ENCODE measurements at regions not wholly inside any gene's neighbourhood (a gene's known extent, or its start where the extent isn't known, plus 50 kb on each side); places are given as distances from the start of the nearest gene placed in this dataset.
A peak's percentile ranks its signal among the peaks of the same experiment; 100 is the strongest.
"Not testable (repeated sequence)": the region's sequence is repeated elsewhere in the genome, so short reads cannot be mapped to it uniquely, and the experiment has no call there.

GRCh38 chr6:82584856-82585255 is 221.2 kb downstream of the TPBG start:
- DNase-seq: no peak

DNA sequence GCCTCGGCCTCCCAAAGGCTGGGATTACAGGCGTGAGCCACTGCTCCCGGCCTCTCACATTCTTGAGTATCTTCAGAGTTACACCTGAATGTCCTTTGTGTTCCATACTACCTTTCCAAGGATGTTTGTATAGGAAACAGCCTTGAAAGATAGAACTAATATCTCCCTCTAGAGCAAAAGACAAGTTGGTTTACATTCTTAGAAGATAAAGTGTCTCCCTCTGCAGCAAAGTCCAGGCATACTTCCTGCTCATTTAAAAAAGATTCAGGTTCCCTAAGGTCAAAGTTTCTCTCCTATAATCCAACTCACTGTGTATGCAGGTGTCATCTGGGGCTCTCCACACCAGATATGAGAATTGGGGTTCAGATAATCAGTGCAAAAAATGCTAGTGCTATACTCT is 224.4 kb downstream of the TPBG start:
- DNase-seq: no peak

DNA sequence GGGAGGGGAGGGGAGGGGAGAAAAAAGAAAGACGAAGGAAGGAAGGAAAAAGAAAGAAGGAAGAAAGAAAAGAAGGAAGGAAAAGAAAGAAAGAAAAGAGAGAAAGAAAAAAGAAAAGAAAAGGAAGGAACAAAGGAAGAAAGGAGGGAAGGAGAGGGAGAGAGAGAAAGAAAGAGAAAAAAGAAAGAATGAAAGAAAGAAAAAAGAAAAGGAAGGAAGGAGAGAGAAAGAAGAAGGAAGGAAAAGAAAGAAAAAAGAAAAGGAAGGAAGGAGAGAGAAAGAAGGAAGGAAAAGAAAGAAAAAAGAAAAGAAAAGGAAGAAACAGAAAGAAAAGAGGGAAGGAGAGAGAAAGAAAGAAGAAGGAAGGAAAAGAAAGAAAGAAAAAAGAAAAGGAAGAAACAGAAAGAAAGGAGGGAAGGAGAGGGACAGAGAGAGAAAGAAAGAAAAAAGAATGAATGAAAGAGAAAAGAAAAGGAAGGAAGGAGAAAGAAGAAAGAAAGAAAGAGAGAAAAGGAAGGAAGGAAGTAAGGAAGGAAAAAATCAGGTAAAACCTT is 225.3 kb downstream of the TPBG start:
- DNase-seq: no peak

- peak; percentile 86 for DNase-seq
Observed at GRCh38 chr6:82589509-82590206, 226.0 kb downstream of the TPBG start.

- peak; percentile 94 for DNase-seq
Observed at GRCh38 chr6:82597201-82597600, 233.6 kb downstream of the TPBG start.

DNA sequence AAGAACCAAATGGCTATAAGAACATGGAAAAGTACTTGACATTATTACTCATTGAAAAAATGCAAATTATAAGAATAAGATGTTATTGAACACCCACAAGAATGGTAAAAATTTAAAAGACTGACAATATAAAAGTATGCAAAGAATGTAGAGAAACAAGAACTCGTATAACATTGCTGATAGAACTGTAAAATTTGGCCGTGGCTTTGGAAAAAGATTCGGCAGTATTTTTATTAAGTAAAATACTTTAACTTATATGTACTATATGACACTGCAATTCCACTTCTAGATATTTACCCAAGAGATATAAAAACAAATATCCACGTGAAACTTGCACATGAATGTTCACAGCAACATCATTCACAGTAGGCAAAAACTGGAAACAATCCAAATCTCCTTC is 239.2 kb downstream of the TPBG start:
- no peak for DNase-seq

DNA sequence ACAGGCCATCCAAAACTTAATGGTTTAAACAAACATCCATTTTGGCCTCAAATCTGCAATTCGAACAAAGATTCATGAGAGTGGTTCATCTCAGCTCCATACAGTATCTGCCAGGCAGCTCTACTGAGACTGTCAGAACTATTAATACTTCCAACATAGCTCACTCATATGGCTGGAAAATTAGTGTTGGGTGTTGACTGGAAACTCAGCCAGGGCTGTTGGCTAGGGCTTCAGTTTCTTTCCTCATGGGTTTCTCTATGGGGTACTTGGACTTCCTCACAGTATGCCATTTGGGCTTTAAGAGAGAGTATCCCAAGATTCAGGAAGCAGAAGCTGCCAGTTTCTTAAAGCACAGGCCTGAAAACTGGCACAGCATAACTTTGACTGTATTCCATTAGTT is 240.3 kb downstream of the TPBG start:
- no peak for DNase-seq

DNA sequence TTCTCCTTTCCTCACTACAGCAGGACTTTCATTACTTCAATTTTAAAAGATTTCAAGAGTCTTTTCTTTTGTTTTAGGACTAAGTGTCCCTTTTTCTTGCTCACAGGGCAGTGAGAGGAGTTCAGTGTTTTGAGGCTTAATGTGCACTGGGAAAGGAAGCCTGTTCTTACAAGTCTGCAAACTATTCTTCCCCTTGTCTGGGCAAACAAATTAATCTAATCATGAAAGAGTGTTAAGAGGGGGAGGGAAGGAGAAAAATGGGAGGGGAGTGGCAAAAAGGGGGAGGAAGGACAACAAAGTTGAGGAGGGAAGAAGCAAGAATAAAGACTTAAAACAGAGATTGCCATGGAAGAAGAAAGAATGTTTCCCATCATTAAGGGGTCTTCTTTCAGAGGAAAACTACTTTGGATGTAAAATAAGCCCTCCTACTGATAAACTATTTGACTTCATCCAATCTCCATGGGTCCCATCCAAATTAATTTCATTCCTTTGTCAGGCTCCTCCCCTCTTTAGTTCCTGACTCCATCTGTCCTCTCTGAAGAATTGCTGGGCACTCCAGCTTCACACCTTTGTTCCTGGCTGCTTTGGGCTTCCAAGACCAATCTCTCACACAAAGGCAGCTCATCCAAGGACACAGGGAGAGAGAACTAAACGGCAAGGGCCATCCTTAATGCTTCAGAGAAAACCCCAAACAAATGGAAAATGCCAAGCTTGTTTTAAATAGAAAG is 244.5 kb downstream of the TPBG start:
- DNase-seq: no peak

DNA sequence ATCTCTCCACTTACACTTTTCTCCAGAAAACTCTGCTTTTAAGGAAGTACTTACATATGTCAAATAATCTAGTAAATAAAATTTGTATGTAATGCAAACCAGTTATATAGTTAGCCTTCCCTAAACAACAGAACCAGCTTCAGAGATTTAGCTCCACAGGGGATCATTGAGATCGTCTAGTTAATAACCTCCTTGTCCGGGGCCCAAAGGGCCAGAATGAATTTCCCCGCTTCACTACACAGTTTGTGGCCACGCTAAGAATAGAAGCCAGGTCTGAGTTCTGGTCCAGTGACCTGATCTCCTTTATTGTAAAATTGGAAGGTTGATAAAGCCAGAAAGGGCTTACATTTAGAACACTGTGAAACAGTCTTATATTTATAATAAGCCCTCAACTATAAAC is 245.2 kb downstream of the TPBG start:
- DNase-seq: no peak

DNA sequence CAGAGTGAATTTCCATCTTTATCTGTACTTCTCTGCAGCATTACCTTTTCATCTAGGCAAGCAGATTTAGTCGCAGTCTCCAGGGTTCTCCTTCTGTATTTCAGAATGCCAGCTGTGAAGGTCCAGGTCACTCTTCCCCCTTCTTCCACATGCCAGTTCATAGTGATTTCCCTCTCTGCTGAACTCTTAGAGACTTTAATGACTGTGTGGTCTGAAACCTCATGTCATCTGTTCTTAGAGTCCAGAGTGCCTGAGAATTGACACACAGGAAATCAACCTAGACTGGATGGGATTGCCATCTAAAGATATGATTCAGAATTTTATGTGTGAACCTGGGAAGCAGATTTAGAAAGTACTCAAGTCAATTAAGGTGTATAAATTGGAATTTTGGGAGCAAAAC is 248.1 kb downstream of the TPBG start:
- no peak for DNase-seq

DNA sequence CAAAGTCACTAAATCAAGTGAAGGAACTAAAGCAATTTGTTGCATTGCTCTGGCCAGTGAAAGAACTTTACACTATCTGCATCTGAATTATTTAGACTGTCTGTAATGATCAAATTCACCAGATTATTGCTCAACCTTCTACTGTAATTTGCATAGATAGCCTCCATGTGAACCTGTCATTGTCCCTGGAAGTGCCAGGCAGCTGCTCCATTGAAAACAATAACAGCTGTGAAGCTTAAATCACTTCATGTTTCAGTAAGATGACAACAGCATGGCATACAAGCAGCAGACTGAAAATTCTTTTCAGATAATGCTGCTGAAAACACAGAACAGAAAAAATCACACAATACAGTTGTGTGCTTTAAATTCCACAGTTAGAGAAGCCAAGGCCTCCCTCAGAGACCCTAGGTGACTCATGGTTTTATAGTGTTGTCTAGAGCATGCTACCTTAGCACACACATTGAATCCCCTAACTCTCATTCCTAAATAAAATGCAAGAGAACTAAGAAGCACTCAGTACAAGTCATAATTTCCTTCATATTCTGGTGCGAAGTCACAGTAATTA is 248.9 kb downstream of the TPBG start:
- DNase-seq: peak; percentile 76

DNA sequence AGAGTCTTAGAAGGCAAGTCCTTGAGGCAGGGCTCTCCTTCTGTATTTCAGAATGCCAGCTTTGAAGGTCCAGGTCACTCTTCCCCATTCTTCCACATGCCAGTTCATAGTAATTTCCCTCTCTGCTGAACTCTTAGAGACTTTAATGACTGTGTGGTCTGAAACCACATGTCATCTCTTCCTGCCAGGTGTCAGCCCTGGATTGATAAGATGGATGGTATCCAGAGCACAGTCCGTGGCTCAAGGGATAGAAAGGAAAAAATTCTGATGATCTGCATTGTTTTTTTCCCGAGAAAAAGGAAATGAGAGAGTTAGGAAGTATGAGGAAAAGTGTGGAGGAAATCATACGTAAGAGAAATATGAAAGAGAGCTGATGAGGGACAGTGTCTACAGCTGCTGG is 250.9 kb downstream of the TPBG start:
- DNase-seq: no peak

DNA sequence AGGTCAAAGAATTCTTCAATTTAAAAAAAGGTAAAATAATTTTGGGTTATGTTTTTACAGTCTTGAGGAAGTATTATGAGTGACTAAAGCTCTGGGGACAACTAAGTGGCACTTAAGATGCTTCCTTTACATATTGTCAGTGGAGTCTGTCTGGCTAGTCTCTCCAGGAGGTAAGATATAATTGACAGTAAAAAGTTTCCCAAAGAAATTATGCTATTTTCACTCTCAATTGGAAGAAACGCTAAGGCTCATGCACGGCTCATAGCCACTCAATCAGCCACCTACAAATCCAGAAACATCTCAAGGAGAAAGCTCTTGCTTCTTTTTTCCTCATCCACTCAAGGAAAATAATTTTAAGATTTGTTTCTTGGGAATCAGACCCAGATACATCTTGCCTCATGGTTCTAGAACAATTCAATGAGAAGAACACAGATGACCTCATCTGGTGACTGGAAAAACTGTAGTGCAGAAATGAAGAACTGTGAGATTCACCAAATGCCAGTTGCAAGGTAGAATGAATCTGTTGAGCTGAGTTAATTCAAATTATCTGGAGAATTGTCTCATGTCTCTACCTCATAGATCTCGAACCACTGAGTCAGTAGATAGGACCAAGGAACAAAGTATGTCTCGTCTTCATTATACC is 252.9 kb downstream of the TPBG start:
- no peak for DNase-seq

DNA sequence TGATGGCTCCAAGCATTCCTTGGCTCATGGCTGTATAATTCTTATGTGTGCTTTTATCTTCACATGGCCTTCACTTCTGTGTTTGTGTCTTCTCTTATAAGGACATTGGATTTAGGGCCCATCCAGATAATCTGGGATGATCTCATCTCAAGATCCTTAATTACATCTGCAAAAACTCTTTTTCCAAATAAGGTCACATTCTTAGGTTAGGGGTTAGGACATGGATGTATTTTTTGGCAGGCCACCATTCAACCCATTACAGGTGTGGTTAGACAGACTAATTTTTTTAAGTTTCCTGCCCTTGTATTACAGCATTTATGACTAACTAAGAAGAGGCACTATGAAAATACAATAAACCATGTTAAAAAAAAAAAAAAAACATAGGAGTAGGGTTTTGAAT is 254.0 kb downstream of the TPBG start:
- no peak for DNase-seq

- no peak for DNase-seq
Observed at GRCh38 chr6:82619573-82619972, 256.0 kb downstream of the TPBG start.

- DNase-seq: no peak
Observed at GRCh38 chr6:82622461-82622860, 258.8 kb downstream of the TPBG start.

- no peak for DNase-seq
Observed at GRCh38 chr6:82624251-82624650, 260.6 kb downstream of the TPBG start.

- not testable (repeated sequence) for DNase-seq
Observed at GRCh38 chr6:82626946-82627345, 263.3 kb downstream of the TPBG start.

GRCh38 chr6:82629921-82630320 is 266.3 kb downstream of the TPBG start:
- DNase-seq: no peak

GRCh38 chr6:82641677-82642076 is 278.1 kb downstream of the TPBG start:
- no peak for DNase-seq

DNA sequence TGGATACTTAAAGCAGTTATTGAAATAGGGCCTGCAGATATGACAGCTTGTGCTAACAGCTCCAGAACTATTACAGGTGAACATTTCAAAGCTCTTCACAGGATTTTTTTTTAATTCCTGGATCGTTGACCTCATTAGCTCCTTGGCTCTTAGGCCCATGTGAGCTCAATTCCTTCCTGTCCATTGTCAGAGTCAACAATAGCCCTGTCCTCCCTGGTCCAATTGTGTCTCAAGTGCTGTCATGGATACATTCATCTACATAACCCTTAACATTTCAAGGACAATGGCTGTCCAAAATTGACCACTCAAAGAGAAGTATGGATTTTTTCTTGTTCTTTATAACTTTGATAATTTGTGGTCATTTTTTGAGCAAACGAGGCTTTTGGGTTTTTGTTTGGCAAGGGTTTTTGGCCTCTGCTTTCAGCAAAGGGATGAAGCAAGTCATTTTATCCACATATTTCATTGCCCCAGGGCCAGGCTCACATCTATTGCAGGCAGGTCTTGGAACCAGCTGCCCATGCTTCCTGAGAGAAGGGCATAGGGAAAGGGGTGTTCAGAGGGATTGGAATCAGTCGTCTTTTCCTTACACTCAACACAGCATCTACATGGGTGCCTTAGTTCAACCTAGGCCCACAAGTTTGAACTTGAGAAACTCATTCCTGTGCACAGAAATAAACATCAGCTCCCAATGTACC is 282.1 kb downstream of the TPBG start:
- DNase-seq: peak; percentile 98

- no peak for DNase-seq
Observed at GRCh38 chr6:82646231-82646615, 282.6 kb downstream of the TPBG start.

GRCh38 chr6:82651845-82652335 is 288.3 kb downstream of the TPBG start:
- no peak for DNase-seq

Data from NCI-H2029 treated with DMSO at 0.1 percent for 48 hours (cell line).